ENCODE measurements at regions not wholly inside any gene's neighbourhood (a gene's known extent, or its start where the extent isn't known, plus 50 kb on each side); places are given as distances from the start of the nearest gene placed in this dataset.
"Not testable (repeated sequence)": the region's sequence is repeated elsewhere in the genome, so short reads cannot be mapped to it uniquely, and the experiment has no call there.

DNA sequence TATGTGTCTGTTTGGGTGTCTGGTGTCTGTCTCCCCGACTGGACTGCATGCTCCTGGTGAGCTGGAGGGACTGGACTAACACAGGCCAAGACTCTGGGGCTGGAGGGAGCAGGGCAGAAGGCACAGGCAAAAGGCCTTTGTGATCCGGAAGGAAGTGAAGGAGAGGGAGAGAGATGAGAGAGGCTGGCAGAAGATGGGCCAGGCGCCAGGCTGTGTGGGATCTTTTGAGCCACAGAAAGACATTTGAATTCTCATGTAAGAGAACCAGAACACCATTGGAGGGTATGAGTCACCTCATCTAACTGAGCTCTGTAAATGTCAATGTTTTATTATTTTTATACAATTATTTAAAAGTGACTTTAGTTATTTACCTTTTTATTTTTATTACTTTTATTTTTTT lies 152.3 kb upstream of the CCZ1B start:
- not testable (repeated sequence) for H3K27me3 ChIP-seq; H3K27ac ChIP-seq; H3K4me1 ChIP-seq; DNase-seq (ENCODE audit: low spot score in 2 of 2); H3K36me3 ChIP-seq; H3K4me3 ChIP-seq
- WGBS, 2 donors, result 71 to 88% methylated on average over 3 of the region's 3 CpGs
- H3K9me3 ChIP-seq, result peaks cover 0 to 12% (median 0%) of the 10 kb centered on the region in 4 donors

DNA sequence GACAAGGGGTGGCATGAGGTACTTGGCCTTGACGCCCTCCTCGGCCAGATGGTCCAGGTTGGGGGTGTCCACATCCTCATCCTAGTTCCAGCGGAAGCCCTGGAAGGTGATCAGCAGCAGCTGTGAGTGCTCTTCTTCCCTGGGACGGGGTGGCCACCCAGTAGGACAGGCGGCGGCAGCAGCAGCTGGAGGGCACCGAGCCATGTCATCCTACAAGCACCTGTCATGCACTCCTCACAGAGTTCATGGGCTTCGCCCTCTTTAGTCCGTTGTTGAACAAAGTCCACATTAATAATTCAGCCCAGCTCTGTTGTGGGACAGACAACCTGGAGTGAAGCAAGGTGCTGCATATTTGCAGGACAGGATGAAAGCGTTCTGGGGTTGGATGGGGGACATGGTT lies 153.4 kb upstream of the CCZ1B start:
- 86 to 91% methylated on average over 10 of the region's 10 CpGs for WGBS, 2 donors
- not testable (repeated sequence) for H3K4me3 ChIP-seq; H3K36me3 ChIP-seq; H3K27ac ChIP-seq; H3K27me3 ChIP-seq; DNase-seq (ENCODE audit: low spot score in 2 of 2); H3K4me1 ChIP-seq
- peaks cover 0 to 12% (median 0%) of the 10 kb centered on the region in 4 donors for H3K9me3 ChIP-seq

DNA sequence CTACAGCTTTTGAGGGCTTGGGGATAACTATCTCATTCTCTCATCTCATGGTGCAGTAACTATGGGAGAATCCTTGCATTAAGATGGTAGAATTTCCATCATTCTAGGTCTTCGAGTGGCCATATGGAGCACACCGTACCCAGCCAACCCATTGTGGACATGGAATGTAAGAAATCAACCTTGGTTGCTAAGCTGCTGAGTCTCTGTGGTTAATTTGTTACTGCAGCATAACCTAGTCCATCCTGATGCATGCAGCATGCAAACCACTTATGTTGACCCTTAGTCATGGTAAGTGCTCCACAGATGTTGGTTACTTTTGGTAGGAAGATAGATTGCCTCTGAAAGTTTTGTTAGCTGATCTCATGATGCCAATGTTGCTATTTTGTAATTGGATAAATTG lies 156.3 kb upstream of the CCZ1B start:
- 86% methylated on average over 2 of the region's 2 CpGs; no CpG with 5 or more reads in 1 of the 2 donors for WGBS, 2 donors
- not testable (repeated sequence) for H3K27ac ChIP-seq; H3K9me3 ChIP-seq; DNase-seq (ENCODE audit: low spot score in 2 of 2); H3K4me1 ChIP-seq; H3K27me3 ChIP-seq; H3K36me3 ChIP-seq; H3K4me3 ChIP-seq

DNA sequence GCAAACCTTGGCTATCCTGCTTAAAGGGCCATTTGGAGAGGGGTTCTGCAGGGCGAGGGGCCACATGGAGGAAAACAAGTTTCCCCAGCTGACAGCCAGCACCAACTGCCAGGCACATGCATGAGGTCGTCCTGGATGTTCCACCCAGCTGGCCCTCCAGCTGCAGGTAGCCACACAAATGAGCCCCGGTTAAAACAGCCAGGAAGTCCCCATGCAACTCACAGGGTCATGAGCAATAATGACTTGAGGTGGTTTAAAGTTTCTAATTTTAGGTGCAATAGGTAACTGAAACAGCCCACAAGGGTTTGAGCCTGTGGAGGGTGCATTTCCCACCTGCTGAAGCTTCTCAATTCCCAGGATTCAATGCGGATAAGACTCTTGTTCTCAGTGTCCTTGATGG lies 160.8 kb upstream of the CCZ1B start:
- not testable (repeated sequence) for H3K27ac ChIP-seq; DNase-seq (ENCODE audit: low spot score in 2 of 2); H3K9me3 ChIP-seq; H3K36me3 ChIP-seq; H3K4me3 ChIP-seq; H3K4me1 ChIP-seq; H3K27me3 ChIP-seq
- WGBS, 2 donors, result 66 to 67% methylated on average over 3 to 4 of the region's 4 CpGs

DNA sequence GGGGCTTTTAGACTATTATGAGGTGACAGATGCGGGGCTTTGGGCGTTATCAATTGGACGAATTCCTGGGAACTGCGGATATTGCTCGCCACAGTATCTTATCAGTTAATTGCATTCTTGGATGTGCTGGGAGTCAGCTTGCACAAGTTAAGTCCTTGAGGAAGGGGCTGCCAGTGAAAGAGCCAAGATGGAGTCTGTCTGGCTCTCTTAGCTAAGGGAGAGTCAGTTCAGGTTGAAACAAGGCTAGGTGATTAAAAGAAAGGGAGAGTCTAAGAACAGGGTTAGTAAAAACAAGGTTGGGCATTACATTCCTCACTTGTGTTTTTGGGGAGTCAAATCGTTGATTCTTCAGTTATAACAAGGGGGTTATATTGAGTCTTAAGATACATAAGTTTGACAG lies 162.5 kb upstream of the CCZ1B start:
- DNase-seq (ENCODE audit: low spot score in 2 of 2); H3K9me3 ChIP-seq; H3K4me1 ChIP-seq; H3K36me3 ChIP-seq; H3K27me3 ChIP-seq; H3K27ac ChIP-seq; H3K4me3 ChIP-seq: not testable (repeated sequence)
- WGBS, 2 donors, result 69 to 83% methylated on average over 6 of the region's 6 CpGs

DNA sequence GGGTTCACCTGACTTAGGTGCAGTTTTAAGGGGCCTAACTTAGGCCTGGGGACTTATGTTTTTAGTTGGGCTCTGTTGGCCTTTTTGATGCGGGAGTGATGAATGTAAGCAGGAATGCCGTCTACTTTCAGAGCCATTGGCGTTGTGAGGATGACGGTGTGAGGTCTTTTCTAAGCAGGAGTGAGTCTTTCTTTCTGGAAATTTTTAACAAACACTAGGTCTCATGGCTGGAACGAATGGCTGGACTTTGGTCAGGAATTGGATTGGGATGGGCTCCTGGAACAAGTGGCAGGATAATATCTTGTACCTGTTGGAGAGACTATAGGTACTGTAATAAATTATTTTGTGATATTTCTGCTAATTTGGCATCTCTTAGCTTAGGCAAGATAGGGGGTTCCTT lies 163.9 kb upstream of the CCZ1B start:
- H3K36me3 ChIP-seq; H3K4me1 ChIP-seq; H3K27me3 ChIP-seq; H3K9me3 ChIP-seq; H3K4me3 ChIP-seq; H3K27ac ChIP-seq; DNase-seq (ENCODE audit: low spot score in 2 of 2): not testable (repeated sequence)
- 84 to 92% methylated on average over 5 of the region's 5 CpGs for WGBS, 2 donors

DNA sequence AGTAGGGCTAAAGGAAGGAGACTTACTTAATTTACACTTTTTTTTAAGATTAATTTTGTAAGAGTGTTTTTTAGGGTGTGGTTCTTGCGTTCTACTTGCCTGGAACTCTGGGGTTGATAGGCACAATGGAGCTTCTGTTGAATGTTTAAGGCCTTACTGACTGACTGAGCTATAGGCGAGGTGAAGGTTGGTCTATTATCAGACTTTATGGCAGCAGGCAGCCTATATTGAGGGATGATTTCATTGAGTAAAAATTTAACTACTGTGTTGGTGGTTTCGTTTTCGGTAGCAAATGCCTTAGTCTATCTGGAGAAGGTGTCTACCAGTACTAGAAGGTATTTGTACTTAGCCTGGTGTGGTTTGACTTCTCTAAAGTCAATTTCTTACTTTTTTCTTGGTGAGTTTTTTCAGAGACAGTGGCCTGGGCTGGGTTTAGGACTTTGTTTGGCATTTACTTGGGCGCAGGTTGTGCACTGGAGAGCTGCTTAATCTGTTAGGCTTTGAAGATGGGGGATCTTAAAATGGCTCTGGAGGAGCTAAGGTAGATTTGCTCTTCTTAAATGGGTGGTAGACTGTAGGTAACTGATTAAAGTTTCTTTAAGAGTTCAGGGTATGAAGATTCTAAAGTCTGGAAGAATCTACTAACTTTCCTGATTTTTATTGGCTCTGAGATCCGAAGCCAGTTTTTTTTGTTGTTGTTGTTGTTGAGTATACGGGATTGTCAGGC lies 164.5 kb upstream of the CCZ1B start:
- not testable (repeated sequence) for H3K27ac ChIP-seq; H3K27me3 ChIP-seq; H3K36me3 ChIP-seq; H3K4me1 ChIP-seq; H3K9me3 ChIP-seq; DNase-seq (ENCODE audit: low spot score in 2 of 2); H3K4me3 ChIP-seq
- WGBS, 2 donors, result 61 to 64% methylated on average over 7 of the region's 7 CpGs

DNA sequence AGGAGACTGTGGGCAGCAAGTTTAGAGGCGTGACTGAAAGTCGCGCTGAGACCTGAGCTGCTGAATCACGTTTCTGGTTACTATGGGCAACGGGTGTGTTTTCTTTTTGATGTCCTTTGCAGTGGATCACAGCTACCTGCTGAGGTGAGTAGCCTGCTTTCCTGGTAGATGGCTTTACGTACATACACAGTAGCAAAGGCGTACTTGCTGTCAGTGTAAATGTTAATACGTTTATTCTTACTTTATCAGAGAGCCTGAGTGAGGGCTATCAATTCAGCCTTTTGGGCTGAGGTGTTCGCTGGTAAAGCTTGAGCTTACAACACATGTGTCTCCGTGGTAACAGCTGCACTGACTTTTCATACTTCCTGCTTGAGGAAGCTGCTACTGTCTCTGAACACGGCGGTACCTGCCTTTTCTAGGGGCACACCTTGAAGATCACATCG lies 165.1 kb upstream of the CCZ1B start:
- H3K4me3 ChIP-seq; DNase-seq (ENCODE audit: low spot score in 2 of 2); H3K36me3 ChIP-seq; H3K27ac ChIP-seq; H3K9me3 ChIP-seq; H3K27me3 ChIP-seq; H3K4me1 ChIP-seq: not testable (repeated sequence)
- 46 to 48% methylated on average over 13 of the region's 13 CpGs for WGBS, 2 donors

DNA sequence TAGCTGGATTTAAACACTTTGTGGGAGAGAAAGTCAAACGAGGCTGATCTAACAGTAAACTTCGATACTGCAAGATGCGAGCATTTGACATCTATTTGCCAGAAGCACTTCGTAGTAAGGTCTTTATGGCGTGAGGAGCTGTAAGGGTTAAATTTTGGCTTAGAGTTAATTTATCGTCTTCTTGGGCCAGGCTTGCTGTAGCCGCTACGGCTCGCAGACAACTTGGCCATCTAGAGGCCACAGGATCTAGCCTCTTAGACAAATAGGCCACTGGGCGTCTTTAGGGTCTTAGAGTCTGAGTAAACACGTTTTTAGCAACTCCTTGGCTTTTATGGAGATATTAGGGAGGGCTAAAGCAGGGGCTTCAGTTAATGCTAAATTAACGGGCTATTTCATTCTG lies 165.6 kb upstream of the CCZ1B start:
- H3K4me1 ChIP-seq; H3K9me3 ChIP-seq; DNase-seq (ENCODE audit: low spot score in 2 of 2); H3K27ac ChIP-seq; H3K36me3 ChIP-seq; H3K4me3 ChIP-seq; H3K27me3 ChIP-seq: not testable (repeated sequence)
- 34 to 39% methylated on average over 12 of the region's 12 CpGs for WGBS, 2 donors

DNA sequence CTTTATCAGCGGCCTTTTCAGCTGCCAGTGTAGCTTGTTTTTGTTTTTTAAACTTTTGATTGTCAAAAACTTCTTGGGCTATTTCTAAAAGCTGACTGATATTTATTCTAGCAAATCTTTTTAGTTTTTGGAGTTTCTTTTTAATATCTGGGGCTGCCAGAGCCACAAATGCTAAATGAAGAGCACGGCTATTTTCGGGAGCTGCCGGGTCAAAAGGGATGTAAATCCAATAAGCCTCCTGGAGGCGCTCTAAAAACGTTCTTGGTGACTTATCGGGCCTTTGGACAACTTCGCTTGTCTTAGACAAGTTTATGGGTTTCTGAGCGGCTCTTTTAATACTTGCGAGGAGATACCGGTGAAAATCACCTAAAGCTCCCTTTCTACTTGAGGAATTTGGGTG lies 166.1 kb upstream of the CCZ1B start:
- not testable (repeated sequence) for H3K4me3 ChIP-seq; H3K9me3 ChIP-seq; H3K4me1 ChIP-seq; H3K27ac ChIP-seq; H3K36me3 ChIP-seq; H3K27me3 ChIP-seq; DNase-seq (ENCODE audit: low spot score in 2 of 2)
- WGBS, 2 donors, result 69 to 70% methylated on average over 11 of the region's 11 CpGs

DNA sequence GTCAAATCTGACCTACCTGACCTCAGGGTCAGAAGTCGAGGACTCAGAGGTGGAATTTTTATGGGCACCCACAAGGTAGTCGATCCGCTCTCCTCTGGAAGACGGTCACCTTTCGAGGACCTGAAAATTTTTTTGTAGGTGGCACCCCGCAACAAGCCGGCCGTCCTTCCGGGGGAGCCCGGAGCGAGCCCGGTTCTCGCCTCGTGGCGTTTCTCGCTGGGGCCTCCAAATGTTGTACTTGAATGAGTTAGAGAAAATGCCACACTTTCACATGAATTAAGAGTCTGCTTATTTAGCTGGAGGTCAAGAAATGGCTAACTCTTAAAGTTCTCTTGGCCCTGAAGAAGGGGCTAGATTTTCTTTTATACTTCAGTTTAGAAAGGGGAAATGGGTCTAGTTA lies 169.0 kb upstream of the CCZ1B start:
- WGBS, 2 donors, result 83 to 87% methylated on average over 16 of the region's 16 CpGs
- not testable (repeated sequence) for H3K36me3 ChIP-seq, H3K27ac ChIP-seq

DNA sequence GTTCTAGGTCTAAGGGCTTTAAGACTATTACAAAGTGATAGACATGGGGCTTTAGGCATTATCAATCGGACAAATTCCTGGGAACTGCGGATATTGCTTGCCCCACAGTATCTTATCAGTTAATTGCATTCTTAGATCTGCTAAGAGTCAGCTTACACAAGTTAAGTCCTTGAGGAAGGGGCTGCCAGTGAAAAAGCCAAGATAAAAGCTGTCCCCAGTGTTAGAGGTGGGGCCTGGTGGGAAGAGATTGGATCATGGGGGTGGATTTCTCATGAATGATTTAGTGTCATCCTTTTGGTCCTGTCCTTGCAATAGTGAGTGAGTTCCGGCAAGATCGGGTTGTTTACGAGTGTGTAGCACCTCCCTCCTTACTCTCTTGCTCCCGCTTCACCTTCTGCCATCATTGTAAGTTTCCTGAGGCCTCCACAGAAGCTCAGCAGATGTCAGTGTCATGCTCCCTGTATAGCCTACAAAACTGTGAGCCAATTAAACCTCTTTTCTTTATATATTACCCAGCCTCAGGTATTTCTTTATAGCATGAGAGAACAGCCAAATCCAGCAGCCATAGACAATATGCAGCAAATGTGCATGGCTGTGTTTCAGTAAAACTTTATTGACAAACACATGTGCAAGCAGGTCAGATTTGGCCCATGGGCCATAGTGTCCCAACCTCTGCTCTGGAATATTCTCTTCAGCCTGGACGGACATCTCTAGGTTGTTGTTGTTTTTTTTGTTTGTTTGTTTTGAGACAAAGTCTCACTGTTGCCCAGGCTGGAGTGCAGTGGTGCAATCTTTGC lies 169.6 kb upstream of the CCZ1B start:
- DNase-seq (ENCODE audit: low spot score in 2 of 2); H3K4me3 ChIP-seq; H3K27me3 ChIP-seq; H3K27ac ChIP-seq; H3K4me1 ChIP-seq; H3K36me3 ChIP-seq: not testable (repeated sequence)
- 76 to 82% methylated on average over 7 of the region's 7 CpGs for WGBS, 2 donors
- peaks cover 0 to 12% (median 1%) of the 10 kb centered on the region in 4 donors for H3K9me3 ChIP-seq

More for the DNA sequence above, 169.0 kb upstream of the CCZ1B start:
- H3K9me3 ChIP-seq, result peaks cover 0 to 12% (median 1%) of the 10 kb centered on the region in 4 donors
- not testable (repeated sequence) for H3K27me3 ChIP-seq; H3K4me1 ChIP-seq; DNase-seq (ENCODE audit: low spot score in 2 of 2); H3K4me3 ChIP-seq

DNA sequence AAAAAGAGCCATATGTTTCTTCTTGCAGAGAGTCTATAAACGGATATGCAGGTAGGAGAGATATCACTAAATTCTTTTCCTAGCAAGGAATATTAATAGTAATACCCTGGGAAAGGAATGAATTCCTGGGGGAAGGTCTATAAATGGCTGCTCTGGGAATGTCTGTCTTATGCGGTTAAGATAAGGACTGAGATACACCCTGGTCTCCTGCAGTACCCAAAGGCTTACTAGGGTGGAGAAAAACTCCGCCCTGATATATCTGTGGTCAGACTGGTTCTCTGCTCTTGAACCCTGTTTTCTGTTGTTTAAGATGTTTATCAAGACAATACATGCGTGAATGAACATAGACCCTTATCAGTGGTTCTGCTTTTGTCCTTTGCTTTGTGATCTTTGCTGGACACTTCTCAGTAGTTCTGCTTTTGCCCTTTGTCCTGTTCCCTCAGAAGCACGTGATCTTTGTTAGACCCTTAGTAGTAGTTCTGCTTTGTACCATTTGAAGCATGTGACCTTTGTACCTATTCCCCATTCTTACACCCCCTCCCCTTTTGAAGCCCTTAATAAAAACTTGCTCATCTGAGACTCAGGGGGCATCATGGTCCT lies 173.1 kb upstream of the CCZ1B start:
- 77 to 78% methylated on average over 5 of the region's 5 CpGs for WGBS, 2 donors
- H3K27me3 ChIP-seq; DNase-seq (ENCODE audit: low spot score in 2 of 2); H3K4me3 ChIP-seq; H3K27ac ChIP-seq; H3K4me1 ChIP-seq; H3K36me3 ChIP-seq: not testable (repeated sequence)
- H3K9me3 ChIP-seq, result peaks cover 0 to 12% (median 1%) of the 10 kb centered on the region in 4 donors

All from tibial nerve (tissue), 4 donors.